ENCODE measurements at regions not wholly inside any gene's neighbourhood (a gene's known extent, or its start where the extent isn't known, plus 50 kb on each side); places are given as distances from the start of the nearest gene placed in this dataset.

GRCh38 chr1:55588309-55588708, 373.1 kb upstream of the USP24 start:
- no peak for DNase-seq

- DNase-seq: no peak
Measured at GRCh38 chr1:55586771-55587170, 371.6 kb upstream of the USP24 start.

GRCh38 chr1:55585402-55585792, 370.2 kb upstream of the USP24 start:
- DNase-seq: no peak

GRCh38 chr1:55584526-55585401, 369.6 kb upstream of the USP24 start:
- no peak for DNase-seq

GRCh38 chr1:55582084-55582483, 366.9 kb upstream of the USP24 start:
- no peak for DNase-seq

GRCh38 chr1:55580845-55581332, 365.7 kb upstream of the USP24 start:
- no peak for DNase-seq

- DNase-seq: no peak
Measured at GRCh38 chr1:55579332-55580001, 364.3 kb upstream of the USP24 start.

GRCh38 chr1:55578646-55579045, 363.5 kb upstream of the USP24 start:
- DNase-seq: no peak

GRCh38 chr1:55575571-55576279, 360.6 kb upstream of the USP24 start:
- no peak for DNase-seq

GRCh38 chr1:55574691-55575225, 359.6 kb upstream of the USP24 start:
- no peak for DNase-seq

GRCh38 chr1:55572878-55573734, 357.9 kb upstream of the USP24 start:
- DNase-seq: no peak

- DNase-seq: no peak
Measured at GRCh38 chr1:55571767-55572166, 356.6 kb upstream of the USP24 start.

GRCh38 chr1:55569417-55569816, 354.3 kb upstream of the USP24 start:
- no peak for DNase-seq

- DNase-seq: no peak
Measured at GRCh38 chr1:55568732-55569131, 353.6 kb upstream of the USP24 start.

- no peak for DNase-seq
Measured at GRCh38 chr1:55560266-55560665, 345.1 kb upstream of the USP24 start.

- DNase-seq: no peak
Measured at GRCh38 chr1:55559842-55560241, 344.7 kb upstream of the USP24 start.

- DNase-seq: no peak
Measured at GRCh38 chr1:55559161-55559611, 344.0 kb upstream of the USP24 start.

- no peak for DNase-seq
Measured at GRCh38 chr1:55558515-55558914, 343.4 kb upstream of the USP24 start.

GRCh38 chr1:55555956-55556725, 341.0 kb upstream of the USP24 start:
- no peak for DNase-seq

GRCh38 chr1:55554611-55555010, 339.4 kb upstream of the USP24 start:
- no peak for DNase-seq

GRCh38 chr1:55552636-55553035, 337.5 kb upstream of the USP24 start:
- DNase-seq: no peak
